NCI-H748 (cell line): ENCODE measurements at regions not wholly inside any gene's neighbourhood (a gene's known extent, or its start where the extent isn't known, plus 50 kb on each side); places are given as distances from the start of the nearest gene placed in this dataset.
"Not testable (repeated sequence)": the region's sequence is repeated elsewhere in the genome, so short reads cannot be mapped to it uniquely, and the experiment has no call there.

Experiments used
- DNase-seq: peaks from one replicate; lab custom pipeline; 2025; ENCODE audit not compliant: unreplicated experiment; lab: John Stamatoyannopoulos, UW

DNA sequence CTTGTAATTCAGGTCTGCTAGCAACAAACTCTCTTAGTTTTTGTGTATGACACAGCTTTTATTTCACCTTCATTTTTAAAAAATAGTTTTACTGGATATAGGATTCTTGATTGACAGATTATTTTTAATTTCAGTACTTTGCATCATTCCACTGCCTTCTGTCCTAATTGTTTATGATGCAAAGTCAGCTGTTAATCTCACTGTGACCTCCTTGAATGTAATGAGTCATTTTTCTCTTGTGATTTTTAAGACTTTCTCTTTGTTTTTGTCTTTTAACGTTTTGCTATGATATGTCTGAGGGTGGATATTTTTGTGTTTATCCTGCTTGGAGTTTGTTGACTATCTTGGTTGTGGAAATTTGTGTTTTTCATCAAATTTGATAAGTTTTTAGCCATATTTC is 126.3 kb upstream of the FBXO33 start:
- no peak for DNase-seq

DNA sequence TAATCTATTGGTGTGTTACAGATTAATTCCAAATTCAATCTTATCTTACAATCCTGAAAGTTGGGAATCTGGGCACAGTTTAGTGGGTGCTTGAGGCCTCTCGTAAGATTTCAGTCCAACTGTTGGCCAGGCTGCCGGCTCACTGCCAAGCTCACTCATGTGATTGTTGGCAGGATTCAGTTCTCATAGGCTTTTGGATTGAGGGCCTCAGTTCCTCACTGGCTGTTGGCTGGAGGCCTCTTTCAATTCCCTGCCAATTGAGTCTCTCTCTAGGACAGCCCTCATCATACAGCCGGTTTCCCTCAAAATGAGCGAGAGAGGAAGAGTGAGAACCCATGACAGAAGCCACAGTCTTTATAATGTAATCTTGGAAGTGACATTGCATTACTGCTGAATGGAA is 123.5 kb upstream of the FBXO33 start:
- DNase-seq: no peak

DNA sequence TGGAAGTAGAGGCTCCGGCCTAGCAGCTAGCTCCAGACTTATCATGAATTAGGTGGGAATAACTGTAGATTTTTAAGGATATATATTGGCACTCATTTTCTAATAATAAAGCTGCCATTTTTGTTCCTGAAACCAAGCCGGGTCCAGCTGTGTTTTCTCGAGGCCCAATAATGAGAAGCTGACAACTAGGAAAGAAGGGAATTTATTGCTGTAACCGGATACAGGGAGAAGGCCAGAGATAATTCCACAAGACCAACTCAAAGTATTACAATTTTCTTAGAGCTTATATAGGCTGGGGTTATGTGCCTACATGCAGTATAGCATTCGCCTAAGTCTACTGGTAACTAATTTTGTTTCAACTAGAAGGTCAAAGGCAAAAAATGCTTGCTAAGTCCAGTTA is 122.3 kb upstream of the FBXO33 start:
- DNase-seq: no peak

DNA sequence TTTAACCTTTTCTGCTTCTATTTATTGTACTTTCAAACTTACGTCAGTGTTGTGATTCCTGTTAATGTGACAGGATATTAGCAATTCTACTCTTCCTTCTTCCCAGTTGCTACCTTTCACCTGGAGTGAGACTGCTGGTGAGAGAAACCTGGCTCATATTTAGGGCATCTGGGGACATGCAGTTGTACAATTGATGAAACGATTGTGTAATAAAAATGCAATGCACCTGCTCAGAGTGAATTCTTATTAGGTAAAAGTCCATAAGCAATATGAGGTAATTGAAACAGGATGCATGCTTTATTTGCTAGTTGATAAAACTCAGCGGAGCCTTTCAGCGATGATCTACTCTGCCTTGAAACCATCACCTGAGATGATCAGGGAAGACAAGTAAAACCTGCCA is 116.1 kb upstream of the FBXO33 start:
- peak; percentile 15 for DNase-seq

DNA sequence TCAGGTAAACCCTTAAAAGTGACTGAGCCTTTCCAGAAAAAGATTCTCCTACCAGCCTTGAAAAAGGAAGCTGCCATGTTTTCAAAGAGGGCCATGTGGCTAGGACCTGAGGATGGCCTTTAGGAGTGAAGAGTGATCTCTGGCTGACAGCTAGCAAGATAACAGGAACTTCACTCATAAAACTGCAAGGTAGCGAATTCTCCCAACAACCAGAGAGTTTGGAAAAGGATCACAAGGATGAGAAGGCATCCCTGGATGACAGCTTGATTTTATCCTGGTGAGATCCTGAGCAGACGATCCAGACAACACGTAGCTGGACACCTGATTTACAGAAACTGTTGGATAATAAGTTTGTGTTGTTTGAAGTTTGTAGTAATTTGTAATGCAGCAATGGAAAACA is 115.6 kb upstream of the FBXO33 start:
- DNase-seq: no peak

DNA sequence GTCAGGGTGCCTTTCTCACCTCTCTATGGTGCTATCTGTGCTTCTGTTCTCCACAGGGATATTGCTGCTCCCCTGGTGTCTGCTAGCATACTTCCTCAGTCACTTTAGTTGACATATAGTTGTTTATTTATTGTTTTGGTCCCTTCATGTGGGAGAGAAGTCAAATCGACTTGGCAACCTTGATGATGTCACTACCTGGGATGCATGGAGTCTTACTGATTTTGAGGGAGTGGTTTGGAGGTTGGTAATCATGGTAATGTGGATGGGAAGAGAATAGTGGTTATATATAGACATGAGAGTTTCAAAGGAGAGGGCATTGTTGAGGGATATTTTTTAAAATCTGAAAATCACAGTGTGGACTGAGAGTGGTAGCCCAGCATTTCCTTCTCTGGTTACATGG is 73.6 kb upstream of the FBXO33 start:
- DNase-seq: no peak

DNA sequence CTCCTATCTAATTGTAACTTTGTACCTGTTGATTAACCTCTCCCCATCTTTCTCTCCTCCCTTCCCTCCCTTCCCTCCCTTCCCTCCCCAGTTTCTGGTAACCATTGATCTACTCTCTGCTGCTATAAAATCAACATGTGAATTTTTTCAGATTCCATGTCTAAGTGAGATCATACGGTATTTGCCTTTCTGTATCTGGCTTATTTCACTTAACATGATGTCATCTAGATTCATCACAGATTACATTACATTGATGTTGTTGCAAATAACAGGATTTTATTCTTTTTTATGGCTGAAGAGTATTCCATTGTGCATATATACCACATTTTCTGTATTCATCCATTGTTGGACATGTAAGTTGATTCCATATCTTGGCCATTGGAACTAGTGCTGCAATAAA is 68.0 kb upstream of the FBXO33 start:
- no peak for DNase-seq

DNA sequence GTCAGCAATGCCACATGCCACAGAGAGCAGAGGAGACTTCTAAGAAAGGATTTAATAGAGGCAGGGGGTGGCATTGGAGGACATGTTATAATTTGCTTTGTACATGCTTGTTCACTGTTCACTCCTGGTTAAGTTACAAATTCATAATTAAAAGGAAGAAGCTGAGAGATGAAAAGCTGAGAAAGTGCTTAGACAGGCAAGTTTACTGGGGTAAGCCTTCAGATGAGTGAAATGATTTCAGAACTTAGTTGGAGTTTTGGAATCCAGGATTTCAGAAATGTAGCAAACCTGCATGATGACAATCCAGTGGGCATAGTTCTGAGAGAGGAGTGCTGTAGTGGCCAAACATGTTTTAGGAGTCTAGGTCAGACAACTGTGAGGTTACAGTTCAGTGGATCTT is 67.3 kb upstream of the FBXO33 start:
- no peak for DNase-seq

DNA sequence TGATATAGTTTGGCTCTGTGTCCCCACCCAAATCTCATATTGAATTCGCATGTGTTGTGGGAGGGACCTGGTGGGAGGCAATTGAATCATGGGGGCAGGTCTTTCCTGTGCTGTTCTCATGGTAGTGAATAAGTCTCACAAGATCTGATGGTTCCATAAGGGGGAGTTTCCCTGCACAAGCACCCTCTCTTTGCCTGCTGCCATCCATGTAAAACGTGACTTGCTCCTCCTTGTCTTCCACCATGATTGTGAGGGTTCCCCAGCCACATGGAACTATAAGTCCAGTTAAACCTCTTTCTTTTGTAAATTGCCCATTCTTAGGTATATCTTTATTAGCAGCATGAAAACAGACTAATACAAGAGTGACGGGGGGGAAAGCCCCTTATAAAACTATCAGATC is 65.4 kb upstream of the FBXO33 start:
- DNase-seq: not testable (repeated sequence)

DNA sequence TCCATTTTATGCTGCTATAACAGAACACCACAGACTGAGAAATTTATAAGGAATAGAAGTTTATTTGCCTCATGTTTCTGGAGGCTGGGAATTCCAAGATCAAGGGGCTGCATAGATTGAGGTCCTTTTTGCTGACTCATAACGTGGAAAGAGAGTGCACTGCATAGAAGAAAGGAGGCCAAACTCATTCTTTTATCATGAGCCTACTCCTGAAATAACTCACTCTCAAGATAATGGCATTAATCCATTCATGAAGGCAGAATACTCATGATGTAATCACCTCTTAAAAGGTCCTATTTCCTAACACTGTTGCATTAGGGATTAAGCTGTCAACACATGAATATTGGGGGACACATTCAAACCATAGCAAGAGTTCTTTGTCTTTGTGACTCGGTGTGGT is 60.0 kb upstream of the FBXO33 start:
- DNase-seq: no peak

DNA sequence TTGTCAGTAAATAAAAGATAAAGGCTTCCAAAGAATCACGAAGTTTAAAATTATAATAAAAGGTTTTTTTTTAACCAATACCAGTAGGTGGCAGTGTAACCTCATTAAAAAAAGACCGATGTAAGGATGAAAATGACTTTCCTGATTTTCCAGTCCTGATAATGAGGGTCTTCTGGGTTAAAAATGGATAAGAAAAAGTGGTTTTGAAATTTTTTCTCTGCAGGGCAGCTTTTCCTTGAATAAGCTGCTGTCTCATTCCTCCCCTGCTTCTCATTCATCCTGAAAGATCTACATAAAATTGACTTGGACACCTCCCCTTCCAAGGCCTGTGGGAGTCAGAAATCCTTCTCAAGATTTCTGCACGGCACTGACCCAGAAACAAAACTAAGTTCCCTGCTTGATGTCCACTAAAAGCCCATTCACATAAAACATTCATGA is 58.9 kb upstream of the FBXO33 start:
- DNase-seq: peak; percentile 57

DNA sequence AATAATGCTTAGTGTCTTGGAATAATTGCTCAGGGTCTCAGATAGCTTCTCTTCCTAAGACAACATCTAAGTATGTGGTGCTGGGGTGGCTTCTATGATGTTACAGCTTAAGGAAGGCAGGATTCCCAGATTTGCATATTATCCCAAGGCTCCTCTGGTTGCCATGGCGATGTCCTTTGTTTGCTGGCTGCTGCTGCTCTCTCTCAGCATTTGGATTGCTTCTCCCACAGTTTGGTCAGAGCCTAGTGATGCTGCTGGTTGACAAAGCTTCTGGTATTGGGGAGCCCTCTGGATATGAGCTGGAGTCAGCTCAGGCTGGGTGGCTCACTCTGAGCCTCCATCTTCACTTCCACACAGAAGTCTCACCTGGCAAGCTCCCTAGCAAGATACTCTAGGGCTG is 56.4 kb upstream of the FBXO33 start:
- DNase-seq: peak; percentile 73

DNA sequence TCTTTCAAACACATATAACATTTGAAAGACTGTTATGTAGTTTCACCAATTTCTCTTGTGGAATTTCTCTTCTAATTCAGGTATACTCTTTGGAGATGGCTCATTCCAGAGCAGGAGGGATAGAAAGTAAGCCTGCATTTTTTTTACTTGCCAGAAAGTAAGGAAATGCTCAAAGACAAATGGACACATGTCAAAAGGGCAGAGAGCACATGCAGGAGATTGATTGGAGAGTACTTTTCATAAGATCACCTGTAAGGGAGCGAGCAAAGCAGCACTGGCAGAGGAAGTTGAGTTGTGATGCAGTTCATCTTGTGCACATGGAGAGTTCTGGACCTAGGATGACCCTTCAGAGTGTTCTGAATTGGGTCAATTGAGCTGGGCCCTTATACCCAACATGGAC is 51.4 kb upstream of the FBXO33 start:
- DNase-seq: no peak
